Right hindlimb (tissue), 1 donor: ENCODE measurements at regions not wholly inside any gene's neighbourhood (a gene's known extent, or its start where the extent isn't known, plus 50 kb on each side); places are given as distances from the start of the nearest gene placed in this dataset.
"Not testable (repeated sequence)": the region's sequence is repeated elsewhere in the genome, so short reads cannot be mapped to it uniquely, and the experiment has no call there.

Experiments used
- DNase-seq: peaks from one replicate; pipeline ENCODE4 v3.0.0-alpha.2; 2018

DNA sequence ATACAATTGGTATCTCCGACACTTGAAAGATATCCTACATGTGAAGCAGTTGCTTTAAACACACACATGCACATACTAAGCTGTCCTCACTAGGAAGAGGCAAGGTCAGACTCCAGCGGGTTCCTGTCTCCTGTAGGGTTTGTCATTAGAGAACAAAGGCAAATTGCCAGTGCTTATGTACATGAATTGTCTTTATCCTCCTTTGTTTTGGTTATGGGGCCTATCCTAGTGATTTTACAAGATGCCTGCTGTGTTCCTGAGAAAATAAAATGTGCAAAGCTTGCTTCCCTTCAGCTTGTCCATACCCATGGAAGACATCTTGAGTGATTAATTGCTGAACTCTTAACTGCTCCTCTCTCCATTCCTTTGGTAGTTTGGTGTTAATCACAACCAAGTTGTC, 86.7 kb upstream of the SLC39A10 start:
- no peak for DNase-seq

DNA sequence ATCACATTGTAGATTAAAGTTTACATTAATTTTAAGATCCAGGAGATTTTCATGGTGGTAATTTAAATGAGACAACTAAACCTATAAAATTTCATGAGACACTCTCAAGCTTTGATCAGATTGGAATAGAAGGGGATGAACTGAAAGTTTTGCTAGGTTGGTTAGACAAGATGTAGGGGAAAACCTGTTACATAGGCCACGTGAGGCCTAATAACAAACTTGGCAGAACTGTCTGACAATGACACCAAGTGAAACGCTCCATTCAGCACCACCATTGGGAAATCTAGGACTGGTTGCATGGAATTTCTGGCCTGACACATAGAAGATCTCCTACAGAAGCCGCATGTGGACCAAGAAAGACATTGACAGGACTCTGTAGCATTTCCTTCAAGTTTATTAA, 87.8 kb upstream of the SLC39A10 start:
- DNase-seq, result no peak

DNA sequence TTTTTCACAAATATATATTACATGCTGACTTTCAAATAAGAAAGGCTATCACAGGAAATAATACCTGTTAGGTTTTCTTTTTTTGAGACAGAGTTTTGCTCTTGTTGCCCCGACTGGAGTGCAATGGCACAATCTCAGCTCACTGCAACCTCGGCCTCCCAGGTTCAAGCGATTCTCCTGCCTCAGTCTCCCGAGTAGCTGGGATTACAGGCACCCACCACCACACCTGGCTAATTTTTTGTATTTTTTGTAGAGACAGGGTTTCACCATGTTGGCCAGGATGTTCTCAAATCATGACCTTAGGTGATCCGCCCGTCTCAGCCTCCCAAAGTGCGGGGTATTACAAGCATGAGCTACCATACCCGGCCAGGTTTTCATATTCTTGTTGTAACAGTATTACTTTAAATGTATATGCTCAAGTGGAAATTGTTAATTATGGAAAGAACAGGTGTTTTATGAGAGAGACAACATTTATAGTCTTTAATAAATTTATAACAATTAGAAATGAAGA, 92.3 kb upstream of the SLC39A10 start:
- not testable (repeated sequence) for DNase-seq

DNA sequence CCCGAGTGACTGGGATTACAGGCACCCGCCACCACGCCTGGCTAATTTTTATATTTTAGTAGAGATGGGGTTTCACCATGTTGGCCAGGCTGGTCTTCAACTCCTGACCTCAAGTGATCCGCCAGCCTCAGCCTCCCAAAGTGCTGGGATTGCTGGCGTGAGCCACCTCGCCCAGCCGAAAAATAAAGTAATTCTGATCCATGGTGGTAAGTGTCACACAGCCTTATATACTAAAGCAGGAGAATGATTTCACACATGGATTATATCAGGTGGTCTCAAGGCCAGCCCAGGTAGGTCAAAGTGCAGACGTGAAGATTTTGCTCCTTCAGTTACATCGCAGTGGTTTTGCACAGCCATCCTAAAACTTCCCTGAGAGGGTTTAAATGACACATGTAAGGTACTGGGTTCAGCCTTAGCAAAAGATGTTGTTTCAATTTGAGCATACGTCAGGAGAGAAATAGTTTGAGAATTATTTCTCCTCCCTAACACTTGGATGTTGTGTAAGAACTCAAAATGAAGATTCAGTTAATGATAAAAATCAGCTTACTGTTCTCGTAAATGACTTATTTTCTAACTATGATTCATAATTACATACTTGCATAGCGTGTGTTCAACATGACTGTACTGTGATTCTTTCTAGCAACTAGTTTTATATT, 93.0 kb upstream of the SLC39A10 start:
- DNase-seq, result no peak

DNA sequence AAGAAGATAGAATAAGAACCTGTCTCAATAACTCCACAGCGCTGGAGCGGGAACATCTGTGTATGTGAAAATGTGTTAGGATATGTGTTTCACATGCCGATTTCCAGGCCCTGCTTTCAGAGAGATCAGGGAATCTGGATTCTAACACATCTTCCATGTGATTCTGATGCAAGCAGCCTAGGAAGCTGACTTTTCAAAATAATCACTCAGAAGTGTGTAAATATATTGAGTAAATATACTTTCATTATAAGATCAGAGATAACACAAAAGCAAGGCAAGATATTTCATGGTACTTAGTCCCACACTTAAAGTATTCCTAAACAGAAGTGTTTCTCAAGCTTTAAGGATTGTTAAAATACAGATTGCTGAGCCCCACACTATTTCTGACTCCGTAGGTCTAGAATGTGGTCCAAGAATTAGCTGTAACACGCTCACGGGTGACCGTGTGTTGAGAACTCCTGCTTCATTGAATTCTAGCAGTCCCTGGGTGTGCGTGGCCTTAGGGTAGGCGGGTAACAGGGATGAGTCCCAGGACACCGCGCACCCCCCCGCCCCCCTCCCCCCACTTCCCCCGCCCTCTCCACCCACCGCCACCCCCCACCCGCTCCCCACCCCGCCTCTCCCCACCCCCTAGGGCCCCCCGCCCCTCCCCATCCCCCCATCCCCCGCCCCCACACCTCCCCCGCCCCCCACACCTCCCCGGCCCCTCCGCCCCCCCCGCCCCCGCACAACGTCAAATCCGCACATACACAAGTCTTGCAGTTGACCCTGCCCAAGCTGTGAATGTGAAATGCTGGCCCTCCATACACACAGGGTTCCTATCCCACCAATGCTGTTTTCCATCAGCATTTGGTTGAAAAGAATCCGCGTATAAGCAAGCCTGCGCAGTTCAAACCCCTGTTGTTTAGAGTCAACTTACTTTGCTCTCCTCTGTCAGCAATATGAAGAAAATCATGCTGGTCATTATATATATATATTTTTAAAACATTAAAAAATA, 94.2 kb upstream of the SLC39A10 start:
- no peak for DNase-seq

DNA sequence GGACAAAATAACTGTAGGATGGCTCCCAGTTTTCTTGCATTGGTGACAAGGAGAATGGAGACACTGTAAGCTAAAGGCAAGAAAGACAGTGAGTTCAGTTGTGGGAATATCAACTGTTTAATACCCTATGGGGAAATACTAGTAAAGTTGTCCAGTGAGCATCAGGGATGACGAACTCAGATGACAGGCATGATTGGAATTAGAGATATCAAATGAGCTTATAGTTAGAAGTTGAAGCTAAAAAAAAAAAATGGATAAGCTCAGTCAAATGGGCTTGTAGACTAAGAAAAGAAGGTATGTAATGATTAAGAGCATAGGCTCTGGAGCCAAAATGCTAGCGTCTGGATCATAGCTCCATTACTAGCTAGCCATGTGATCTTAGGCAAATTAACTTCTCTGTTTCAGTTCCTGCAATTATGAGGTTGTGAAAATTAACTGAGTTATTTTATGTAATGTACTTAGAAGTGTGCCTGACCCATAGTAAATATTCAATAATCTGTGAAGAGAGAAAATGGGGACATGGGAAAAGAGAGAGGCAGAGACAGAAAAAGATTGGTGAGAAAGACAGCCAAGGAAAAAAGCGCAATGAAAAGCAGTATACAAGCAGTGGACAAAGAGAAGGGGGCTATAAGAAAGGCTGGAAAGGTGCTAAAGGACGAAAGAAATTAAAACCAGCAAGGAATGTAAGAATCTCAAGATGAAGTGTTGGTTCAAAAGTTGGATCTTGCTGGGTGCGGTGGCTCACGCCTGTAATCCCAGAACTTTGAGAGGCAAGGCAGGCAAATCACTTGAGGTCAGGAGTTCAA, 95.7 kb upstream of the SLC39A10 start:
- DNase-seq, result no peak

DNA sequence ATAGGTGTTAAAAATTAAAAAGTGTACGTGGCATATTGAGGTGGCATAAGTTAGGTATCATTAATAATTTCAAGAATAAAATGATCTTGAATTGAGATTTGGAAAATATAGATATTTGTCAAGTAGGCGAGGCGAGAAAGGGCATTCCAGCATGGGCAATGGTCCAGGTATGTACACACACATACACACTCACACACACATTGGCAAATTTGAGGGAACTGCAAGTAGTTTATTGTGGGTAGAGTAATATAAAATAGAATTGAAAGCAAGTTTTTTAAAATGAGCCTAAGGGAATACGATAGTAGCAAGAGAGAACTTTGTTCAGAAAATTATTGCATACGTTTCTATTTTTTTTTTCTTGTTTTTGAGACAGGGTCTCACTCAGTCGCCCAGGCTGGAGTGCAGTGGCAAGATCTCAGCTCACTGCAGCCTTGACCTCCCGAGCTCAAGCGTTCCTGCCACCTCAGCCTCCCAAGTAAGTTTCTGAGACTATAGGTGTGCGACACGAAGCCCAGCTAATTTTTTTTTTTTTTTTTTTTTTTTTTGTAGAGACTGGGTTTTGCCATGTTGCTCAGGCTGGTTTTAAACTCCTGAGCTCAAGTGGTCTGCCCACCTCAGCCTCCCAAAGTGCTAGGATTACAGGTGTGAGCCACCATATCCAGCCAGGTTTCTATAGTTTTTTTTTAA, 96.7 kb upstream of the SLC39A10 start:
- DNase-seq, result no peak

DNA sequence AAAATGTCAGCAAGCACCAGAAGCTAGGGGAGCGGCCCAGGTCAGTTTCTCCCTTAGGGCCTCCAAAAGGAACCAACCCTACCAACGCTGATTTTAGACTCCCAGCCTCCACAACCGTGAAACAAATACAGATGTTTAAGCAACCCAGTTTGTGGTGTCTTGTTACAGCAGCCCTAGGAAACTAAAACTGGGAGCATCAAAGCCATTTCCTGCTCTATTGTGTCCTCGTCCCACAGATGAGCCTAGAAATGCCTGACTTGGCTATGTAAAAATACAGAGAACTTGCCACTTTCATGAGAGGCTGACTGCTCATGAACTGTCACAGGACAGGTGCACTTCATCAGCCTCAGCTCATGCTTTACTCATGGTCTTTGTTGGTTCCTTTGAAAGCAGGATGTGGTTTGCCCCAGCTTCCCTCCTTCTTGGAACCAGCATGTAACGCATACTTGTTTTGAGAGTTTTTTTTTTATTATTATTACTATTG, 97.6 kb upstream of the SLC39A10 start:
- no peak for DNase-seq

DNA sequence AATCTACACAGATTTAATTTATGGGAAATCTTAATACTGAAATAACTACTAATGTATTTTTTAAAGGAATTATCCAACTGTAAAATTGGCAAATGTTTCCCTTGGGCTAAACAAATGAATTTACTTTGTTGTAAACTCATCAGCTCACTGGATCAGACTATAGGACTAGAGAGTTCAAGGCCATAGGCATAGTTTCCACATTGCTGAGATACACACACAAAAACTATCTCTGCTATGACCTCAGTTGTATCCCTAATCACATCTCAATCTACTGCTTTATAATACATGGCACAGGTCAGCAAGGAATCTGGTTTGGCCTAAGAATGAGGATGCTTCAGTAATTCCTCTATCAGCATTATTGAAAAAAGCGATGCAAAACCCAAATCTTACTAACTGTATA, 101.1 kb upstream of the SLC39A10 start:
- DNase-seq, result no peak

DNA sequence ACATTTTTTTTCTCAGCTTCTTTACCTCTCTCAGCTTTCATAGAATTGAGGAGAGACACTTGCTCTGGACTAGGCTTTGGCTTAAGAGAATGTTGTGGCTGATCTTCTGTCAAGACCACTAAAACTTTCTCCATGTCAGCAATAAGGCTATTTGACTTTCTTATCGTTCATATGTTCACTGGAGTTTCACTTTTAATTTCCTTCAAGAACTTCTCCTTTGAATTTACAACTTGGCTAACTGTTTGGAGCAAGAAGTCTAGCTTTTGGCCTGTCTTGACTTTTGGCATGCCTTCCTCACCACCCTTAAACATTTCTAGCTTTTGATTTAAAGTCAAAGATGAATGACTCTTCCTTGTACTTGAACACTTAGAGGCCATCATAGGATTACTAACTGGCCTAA, 104.4 kb upstream of the SLC39A10 start:
- DNase-seq, result no peak

DNA sequence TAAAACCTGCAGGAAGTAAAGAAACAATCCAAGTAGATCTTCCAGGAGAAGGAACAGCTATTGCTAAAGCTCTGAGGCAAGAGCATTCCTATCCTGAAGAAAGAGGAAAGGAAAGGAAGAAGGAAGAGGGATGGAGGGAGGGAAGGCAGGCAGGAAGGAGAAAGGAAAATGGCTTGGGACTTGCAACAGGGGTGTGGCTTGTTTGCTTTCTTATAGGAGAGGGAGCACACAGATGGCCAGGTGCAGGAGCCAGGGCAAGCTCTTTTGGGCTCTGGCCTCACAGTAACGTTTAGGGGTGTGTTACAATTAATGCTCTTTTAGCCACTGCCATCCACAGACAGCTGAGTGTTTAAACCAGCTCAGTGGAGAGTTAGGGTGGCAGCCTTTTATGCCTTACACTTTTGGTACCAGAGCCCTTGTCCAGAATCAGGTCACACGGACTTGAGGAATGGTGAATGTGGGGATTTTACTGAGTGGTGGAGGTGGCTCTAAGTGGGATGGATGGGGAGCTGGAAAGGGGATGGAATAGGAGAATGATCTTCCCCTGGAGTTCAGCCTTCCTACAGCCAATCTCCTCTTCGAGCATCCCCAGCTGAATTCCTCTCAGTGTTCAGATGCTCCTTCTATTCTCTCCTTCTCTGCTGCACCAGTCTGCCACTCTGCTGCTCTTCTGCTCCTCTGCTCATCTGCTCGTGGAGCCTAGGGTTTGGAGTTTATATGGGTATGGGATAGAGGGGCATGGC, 108.7 kb upstream of the SLC39A10 start:
- no peak for DNase-seq

DNA sequence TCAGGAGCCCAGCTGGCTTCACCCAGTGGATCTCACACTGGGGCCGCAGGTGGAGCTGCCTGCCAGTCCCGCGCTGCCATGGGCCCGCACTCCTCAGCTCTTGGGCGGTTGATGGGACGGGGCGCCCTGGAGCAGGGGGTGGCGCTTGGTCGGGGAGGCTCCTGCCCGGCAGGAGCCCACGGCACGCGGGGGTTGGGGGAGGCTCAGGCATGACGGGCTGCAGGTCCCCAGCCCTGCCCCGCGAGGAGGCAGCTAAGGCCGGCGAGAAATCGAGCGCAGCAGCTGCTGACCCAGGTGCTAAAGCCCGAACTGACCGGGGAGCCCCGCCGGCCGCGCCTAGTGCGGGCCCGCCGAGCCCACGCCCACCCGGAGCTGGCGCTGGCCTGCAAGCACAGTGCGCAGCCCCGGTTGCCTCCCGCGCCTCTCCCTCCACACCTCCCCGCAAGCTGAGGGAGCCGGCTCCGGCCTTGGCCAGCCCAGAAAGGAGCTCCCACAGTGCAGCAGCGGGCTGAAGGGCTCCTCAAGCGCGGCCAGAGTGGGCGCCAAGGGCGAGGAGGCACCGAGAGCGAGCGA, 109.7 kb upstream of the SLC39A10 start:
- DNase-seq, result not testable (repeated sequence)

DNA sequence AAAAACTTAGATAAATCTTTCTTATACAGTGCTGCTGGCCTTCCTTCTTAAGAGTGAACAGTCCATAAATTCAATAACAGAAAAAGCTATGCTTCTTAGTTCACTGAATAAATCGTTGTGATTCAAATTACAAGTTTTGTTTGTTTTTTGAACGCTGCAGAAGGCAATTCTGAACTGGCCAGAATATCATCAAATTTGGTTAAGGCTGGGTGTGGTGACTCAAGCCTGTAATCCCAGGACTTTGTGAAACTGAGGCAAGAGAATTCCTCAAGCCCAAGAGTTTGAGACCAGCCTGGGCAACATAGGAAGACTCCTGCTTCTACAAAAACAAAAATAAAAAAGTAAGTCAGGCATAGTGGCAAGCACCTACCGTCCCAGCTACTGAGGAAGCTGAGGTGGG, 111.2 kb upstream of the SLC39A10 start:
- no peak for DNase-seq

DNA sequence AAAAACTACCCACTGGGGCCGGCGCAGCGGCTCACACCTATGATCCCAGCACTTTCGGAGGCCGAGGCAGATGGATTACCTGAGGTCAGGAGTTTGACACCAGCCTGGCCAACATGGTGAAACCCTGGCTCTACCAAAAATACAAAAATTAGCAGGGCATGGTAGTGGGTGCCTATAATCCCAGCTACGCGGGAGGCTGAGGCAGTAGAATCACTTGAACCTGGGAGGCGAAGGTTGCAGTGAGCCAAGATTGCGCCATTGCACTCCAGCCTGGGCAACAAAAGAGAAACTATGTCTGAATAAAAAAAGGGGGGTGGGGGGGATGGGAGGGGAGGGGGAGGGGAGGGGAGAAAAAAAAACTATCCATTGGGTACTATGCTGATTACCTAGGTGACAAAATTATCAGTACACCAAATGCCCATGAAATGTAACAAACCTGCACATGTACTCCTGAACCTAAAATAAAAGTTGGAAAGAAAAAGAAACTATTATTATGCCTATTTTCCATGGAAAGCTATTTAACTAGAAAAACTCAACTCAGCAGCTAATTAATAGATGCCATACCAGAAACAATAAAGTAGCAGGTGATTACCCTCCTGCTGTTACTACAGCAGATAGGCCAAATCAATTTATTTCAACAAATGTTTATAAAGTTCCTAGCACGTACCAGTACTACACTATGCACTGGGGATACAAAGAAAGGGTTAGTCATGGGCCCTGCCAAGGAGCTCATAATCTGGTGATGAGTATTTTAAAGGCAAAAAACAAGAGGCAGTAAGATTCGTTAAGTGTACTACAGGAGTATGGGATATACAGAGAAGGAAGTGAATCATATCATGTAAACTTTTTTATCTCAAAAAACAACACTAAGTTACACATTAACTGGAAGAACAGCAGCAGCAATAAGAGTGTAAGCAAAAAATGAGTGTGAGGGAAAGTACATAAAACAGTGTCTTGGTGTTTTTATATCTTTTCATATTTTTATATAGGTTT, 112.8 kb upstream of the SLC39A10 start:
- DNase-seq, result no peak

DNA sequence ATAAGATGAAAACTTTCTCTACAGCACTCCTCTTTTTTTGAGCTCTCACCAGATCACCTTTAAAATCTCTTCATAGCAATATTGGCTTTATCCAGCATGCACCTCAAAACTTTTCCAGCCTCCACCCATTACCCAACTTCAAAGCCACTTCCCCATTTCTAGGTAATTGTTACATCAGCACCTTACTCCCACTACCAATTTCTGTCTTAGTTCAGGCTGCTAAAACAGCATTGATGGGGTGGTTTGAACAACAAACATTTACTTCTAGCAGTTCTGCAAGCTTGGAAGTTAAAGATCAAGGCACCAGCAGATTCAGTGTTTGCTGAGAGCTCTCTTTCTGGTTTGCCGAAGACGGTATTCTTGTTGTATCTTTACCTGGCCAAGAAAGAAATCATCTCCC, 114.0 kb upstream of the SLC39A10 start:
- DNase-seq, result no peak

DNA sequence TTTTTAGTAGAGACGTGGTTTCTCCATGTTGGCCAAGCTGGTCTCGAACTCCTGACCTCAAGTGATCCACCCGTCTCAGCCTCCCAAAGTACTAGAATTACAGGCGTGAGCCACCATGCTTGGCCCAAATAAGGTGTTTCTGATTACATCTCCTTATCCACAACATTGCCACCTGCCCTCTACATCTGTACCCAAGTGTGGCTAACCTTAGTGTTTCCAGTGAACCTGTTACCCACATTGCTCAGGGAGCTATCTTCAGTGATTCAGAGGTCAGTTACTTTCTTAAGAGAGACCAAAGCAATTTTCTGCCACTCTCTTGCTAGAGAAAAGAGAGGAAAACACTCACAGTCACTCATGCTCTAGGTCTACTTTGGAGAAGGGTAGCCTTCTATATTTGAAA, 115.0 kb upstream of the SLC39A10 start:
- DNase-seq, result no peak

DNA sequence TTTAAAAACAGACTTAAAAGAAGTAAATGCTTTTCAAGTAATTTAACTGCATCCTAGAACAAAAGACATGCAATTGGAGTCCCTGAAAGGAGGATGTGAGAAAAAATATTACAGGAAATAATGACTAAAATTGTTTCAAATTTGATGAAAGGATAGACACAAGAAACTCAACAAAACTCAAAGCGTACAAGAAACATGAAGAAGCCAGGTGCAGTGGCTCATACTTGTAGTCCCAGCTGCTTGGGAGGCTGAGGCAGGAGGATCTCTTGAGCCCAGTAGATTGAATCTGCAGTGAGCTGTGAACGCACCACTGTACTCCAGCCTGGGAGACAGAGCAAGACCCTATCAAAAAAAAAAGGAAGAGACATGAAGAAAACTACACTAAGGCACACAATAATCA, 118.1 kb upstream of the SLC39A10 start:
- DNase-seq, result no peak

DNA sequence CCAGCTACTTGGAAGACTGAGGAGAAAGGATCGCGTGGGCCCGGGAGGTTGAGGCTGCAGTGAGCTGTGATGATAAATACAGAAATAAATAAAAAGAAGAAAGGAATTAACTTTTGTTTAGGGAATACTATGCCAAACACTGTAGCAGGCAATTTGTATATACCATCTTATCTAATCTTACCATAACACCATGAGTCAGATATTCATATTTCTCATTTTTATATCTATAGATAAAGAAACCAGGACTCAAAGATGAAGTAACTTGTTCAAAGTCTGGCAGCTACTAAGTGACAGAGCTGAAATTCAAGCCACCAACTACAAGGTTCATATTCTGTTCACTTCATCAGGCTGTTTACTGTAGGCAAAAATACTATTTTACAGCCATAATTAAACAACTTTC, 119.2 kb upstream of the SLC39A10 start:
- no peak for DNase-seq

DNA sequence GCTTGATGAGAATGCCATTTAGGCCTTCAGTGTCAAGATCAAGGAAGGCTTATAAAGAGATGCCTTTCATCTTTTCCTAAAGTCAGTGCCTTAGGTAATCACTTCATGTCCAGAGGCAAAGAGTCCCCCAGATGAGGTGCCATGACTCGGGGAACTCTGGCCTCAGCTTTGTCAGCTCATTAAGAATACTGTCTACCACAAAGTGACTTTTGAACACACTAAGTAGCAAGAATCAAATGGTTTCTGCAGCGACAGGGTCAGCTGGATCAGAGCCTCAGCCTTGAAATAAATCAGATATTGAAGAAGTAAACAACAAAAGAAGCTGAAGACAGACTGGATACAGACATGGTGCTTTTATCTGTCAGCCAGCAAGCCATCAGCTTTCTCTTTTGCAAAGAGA, 120.1 kb upstream of the SLC39A10 start:
- DNase-seq, result no peak

DNA sequence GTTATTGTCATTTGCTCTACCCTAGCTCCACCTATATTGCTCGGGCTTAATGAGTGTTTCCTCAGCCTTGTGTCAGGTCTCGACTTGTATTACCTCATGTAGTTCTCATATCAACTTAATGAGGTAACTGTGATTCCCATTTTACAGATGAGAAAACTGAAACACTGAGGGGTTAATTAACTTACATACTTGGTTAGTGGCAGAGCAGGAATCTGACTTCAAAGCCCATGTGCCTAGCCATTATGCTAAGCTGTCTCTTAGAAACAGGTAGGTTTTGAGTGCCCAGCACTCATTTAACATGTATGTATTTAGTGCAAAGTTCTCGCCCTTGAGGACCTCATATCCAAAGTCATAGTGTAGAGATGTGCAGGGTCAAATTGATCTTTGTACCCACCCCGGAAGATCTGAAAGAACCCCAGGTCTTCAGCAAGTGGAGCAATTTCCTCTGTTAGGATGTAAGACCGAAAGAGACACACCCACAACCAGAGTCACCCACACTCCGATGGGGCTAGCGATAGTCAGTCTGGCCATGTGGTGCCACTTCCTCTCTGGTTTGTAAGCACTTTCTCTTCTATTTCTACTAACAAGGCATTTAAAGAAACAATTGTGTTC, 121.0 kb upstream of the SLC39A10 start:
- no peak for DNase-seq
